AG10803 (cell line): ENCODE measurements at regions not wholly inside any gene's neighbourhood (a gene's known extent, or its start where the extent isn't known, plus 50 kb on each side); places are given as distances from the start of the nearest gene placed in this dataset.
"Not testable (repeated sequence)": the region's sequence is repeated elsewhere in the genome, so short reads cannot be mapped to it uniquely, and the experiment has no call there.

Source experiments
- DNase-seq: peaks from one replicate; pipeline ENCODE4 v3.0.0; 2010; ENCODE audit warnings: low read depth
- H3K4me3 ChIP-seq: 2 replicates; pipeline ENCODE4 v1.5.1; 2011; ENCODE audit warnings: mild to moderate bottlenecking, low read length, control low read depth
- CTCF ChIP-seq: conservative IDR thresholded peaks from 2 replicates; pipeline ENCODE4 v1.5.1; 2011; ENCODE audit warnings: mild to moderate bottlenecking, low read length, control low read depth, inconsistent platforms

GRCh38 chr14:53841109-53842099 is 115.2 kb downstream of the BMP4 start:
- no peak for TF ChIP-seq CTCF
- H3K4me3 ChIP-seq = no peak overlapping the region
- DNase-seq = no peak

- H3K4me3 ChIP-seq = no peak overlapping the region
- DNase-seq = no peak
- TF ChIP-seq CTCF = no peak
These were observed 116.2 kb downstream of the BMP4 start for GRCh38 chr14:53840444-53840843.

GRCh38 chr14:53838374-53838773 is 118.3 kb downstream of the BMP4 start:
- TF ChIP-seq CTCF = no peak

GRCh38 chr14:53837656-53838055 is 119.0 kb downstream of the BMP4 start:
- H3K4me3 ChIP-seq, DNase-seq: not testable (repeated sequence)

More at GRCh38 chr14:53838374-53838773, 118.3 kb downstream of the BMP4 start:
- DNase-seq = no peak
- no peak overlapping the region for H3K4me3 ChIP-seq

- H3K4me3 ChIP-seq = no peak overlapping the region
- DNase-seq = no peak
- TF ChIP-seq CTCF = no peak
These were observed 120.1 kb downstream of the BMP4 start for GRCh38 chr14:53836551-53836950.

GRCh38 chr14:53828820-53829219 is 127.8 kb downstream of the BMP4 start:
- H3K4me3 ChIP-seq = no peak overlapping the region
- no peak for TF ChIP-seq CTCF
- no peak for DNase-seq

- no peak for TF ChIP-seq CTCF
- no peak for DNase-seq
- no peak overlapping the region for H3K4me3 ChIP-seq
These were observed 132.6 kb downstream of the BMP4 start for GRCh38 chr14:53824061-53824460.
